Type B pancreatic cell (in vitro differentiated cells): ENCODE measurements at regions not wholly inside any gene's neighbourhood (a gene's known extent, or its start where the extent isn't known, plus 50 kb on each side); places are given as distances from the start of the nearest gene placed in this dataset.

Experiments used
- DNase-seq: peaks from one replicate; pipeline ENCODE4 v3.0.0; 2021; ENCODE audit warnings: mixed read lengths; ENCODE audit not compliant: unreplicated experiment; ENCODE audit errors: extremely low spot score
- H3K27ac Mint-ChIP-seq: 2 replicates; pipeline ENCODE4 v1.8.0; 2021; ENCODE audit warnings: mild to moderate bottlenecking, mixed read lengths
- H3K27me3 Mint-ChIP-seq: 2 replicates; pipeline ENCODE4 v1.8.0; 2021; ENCODE audit warnings: mixed read lengths
- H3K36me3 Mint-ChIP-seq: 2 replicates; pipeline ENCODE4 v1.8.0; 2021; ENCODE audit warnings: mixed read lengths
- H3K4me1 Mint-ChIP-seq: one replicate; pipeline ENCODE4 v1.8.0; 2021; ENCODE audit warnings: mixed read lengths; ENCODE audit not compliant: unreplicated experiment
- H3K4me3 Mint-ChIP-seq: 2 replicates; pipeline ENCODE4 v1.8.0; 2021; ENCODE audit warnings: mild to moderate bottlenecking, mixed read lengths
- H3K9me3 Mint-ChIP-seq: 2 replicates; pipeline ENCODE4 v1.8.0; 2021; ENCODE audit warnings: mixed read lengths
- TF ChIP-seq, protein P1 (sequence below): fragments of 200-600 bp; sonication (generic); conservative IDR thresholded peaks from 2 replicates; pipeline ENCODE4 v1.5.0; 2021; ENCODE audit warnings: antibody characterized with exemption, mild to moderate bottlenecking

DNA sequence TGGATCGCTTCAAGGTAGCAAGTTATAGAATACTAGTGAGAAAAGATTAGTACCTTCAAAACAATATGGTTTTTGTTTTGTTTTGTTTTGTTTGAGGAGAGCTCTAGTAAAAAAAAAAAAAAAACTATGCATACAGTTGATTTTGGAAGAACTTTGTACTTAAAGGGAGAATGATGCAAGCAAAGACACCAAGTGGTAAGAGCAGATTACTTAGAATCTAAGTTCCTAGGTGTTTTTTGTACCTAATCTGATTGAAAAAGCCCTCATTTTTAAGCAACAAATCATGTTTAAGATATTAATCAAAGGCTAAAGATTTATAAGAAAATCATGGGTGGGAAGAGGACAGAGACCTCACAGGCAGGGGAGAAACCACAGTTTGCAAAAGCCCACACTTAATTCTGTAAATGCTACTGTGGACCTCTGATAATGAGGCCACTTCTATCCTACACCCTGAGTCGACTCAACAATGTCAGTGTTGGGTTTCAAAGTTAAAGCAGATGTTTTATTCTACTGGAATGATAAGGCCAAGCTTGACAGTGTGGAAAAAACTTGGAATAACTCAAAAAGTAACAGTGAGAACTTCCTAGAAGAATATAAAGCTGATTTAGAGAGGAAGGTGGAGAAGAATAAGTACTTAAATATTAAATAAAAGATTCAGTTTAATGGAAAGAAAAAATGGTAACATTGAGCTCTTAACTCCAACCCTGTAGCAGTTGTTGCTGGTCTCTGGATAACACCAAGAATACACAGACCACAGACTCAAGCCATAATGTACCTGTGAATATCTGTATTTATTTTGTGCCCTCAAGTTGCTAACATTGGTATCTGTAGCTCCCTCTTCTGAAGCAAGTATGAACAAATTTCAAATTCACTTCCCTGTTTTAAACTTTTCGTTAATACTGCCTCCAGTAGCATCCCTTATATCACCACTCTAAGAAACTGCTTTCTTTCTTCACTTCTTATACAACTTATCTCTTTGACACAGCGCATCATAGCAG is 1047.8 kb downstream of the EPHA7 start:
- DNase-seq: no peak
- H3K27me3 Mint-ChIP-seq: peaks cover 3% of the 10 kb centered on the region
- no peak overlapping the region for H3K4me3 Mint-ChIP-seq
- H3K27ac Mint-ChIP-seq: no peak overlapping the region
- H3K36me3 Mint-ChIP-seq: peaks cover 3% of the 10 kb centered on the region
- TF ChIP-seq, protein P1, sequence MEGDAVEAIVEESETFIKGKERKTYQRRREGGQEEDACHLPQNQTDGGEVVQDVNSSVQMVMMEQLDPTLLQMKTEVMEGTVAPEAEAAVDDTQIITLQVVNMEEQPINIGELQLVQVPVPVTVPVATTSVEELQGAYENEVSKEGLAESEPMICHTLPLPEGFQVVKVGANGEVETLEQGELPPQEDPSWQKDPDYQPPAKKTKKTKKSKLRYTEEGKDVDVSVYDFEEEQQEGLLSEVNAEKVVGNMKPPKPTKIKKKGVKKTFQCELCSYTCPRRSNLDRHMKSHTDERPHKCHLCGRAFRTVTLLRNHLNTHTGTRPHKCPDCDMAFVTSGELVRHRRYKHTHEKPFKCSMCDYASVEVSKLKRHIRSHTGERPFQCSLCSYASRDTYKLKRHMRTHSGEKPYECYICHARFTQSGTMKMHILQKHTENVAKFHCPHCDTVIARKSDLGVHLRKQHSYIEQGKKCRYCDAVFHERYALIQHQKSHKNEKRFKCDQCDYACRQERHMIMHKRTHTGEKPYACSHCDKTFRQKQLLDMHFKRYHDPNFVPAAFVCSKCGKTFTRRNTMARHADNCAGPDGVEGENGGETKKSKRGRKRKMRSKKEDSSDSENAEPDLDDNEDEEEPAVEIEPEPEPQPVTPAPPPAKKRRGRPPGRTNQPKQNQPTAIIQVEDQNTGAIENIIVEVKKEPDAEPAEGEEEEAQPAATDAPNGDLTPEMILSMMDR: no peak
- H3K9me3 Mint-ChIP-seq: peaks cover 5% of the 10 kb centered on the region
- H3K4me1 Mint-ChIP-seq: no peaks in the 10 kb centered on the region

- DNase-seq: no peak
- H3K27ac Mint-ChIP-seq: no peak overlapping the region
- H3K9me3 Mint-ChIP-seq: peaks cover 9% of the 10 kb centered on the region
Measured at GRCh38 chr6:92369309-92369708, 1050.0 kb downstream of the EPHA7 start.

GRCh38 chr6:92364948-92365541 is 1054.3 kb downstream of the EPHA7 start:
- DNase-seq: no peak

More at GRCh38 chr6:92369309-92369708, 1050.0 kb downstream of the EPHA7 start:
- H3K36me3 Mint-ChIP-seq: peaks cover 3% of the 10 kb centered on the region
- H3K4me3 Mint-ChIP-seq: no peak overlapping the region
- H3K4me1 Mint-ChIP-seq: peaks cover 10% of the 10 kb centered on the region
- H3K27me3 Mint-ChIP-seq: peaks cover 3% of the 10 kb centered on the region
- TF ChIP-seq, protein P1: no peak

DNA sequence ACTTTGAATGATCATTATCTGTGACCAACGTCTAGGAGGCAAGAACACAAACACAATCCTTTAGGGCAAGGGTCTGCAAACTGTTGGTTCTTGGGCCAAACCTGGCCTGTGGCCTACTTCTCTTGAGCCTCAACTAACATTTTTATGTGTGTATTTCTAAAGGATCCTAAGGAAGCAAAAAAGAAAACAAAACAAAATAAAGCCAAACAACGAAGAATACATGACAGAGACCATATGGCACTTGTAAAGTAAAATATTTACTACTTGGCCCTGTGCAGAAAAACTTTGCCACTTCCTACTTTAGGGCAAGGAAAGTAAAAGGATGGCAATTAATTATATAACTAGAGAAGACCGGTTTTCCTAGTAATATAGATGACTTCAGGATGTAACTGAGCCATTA is 1056.2 kb downstream of the EPHA7 start:
- no peak for DNase-seq
- no peaks in the 10 kb centered on the region for H3K27me3 Mint-ChIP-seq
- H3K27ac Mint-ChIP-seq: no peak overlapping the region
- peaks cover 3% of the 10 kb centered on the region for H3K9me3 Mint-ChIP-seq
- H3K36me3 Mint-ChIP-seq: no peaks in the 10 kb centered on the region
- TF ChIP-seq, protein P1: no peak
- H3K4me1 Mint-ChIP-seq: peaks cover 10% of the 10 kb centered on the region
- H3K4me3 Mint-ChIP-seq: no peak overlapping the region

More at GRCh38 chr6:92364948-92365541, 1054.3 kb downstream of the EPHA7 start:
- Mint-ChIP-seq H3K36me3 (peaks cover 3% of the 10 kb centered on the region), H3K4me1 (peaks cover 10% of the 10 kb centered on the region), H3K27me3 (peaks cover 3% of the 10 kb centered on the region), H3K4me3 (no peak overlapping the region), H3K9me3 (peaks cover 9% of the 10 kb centered on the region), H3K27ac (no peak overlapping the region)
- TF ChIP-seq, protein P1: no peak

- TF ChIP-seq, protein P1: no peak
- Mint-ChIP-seq H3K27ac (no peak overlapping the region), H3K9me3 (peaks cover 3% of the 10 kb centered on the region), H3K27me3 (no peaks in the 10 kb centered on the region), H3K36me3 (no peaks in the 10 kb centered on the region), H3K4me3 (no peak overlapping the region), H3K4me1 (peaks cover 10% of the 10 kb centered on the region)
- DNase-seq: no peak
Measured at GRCh38 chr6:92362404-92362803, 1057.0 kb downstream of the EPHA7 start.
